ENCODE measurements at regions not wholly inside any gene's neighbourhood (a gene's known extent, or its start where the extent isn't known, plus 50 kb on each side); places are given as distances from the start of the nearest gene placed in this dataset.

DNA sequence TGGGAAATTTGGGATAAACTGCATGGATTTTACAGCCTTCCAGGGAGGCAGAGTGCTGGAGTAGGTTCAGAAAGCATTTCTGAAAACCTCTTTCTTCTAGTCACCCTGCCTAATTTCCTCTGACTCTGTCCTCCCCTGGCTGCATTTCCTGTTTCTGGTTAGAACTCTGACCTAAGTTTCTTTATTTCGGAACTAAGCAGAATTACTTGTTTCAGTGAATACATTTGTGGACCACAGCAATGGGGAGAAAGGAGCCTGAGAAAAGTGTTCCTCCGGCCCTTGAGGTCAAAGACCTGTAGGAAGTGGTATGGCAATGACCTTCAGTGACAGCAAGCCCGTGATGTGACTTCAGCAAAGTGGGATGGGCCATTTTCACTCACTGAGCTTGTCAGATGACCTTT, 173.4 kb upstream of the RUNX1 start:
- peak; percentile 30 for DNase-seq
- Histone ChIP-seq H3F3A (ENCODE audit: insufficient read depth) (peaks cover 38% of the 10 kb centered on the region), H3K4me2 (ENCODE audit: unreplicated experiment) (no peak overlapping the region), H3K9me2 (ENCODE audit: insufficient read depth) (no peaks in the 10 kb centered on the region), H3K9ac (no peak overlapping the region), H3K27ac (no peak overlapping the region), H3K9me3 (ENCODE audit: low read depth) (no peaks in the 10 kb centered on the region), H3K79me2 (ENCODE audit: insufficient read depth) (no peaks in the 10 kb centered on the region), H3K36me3 (ENCODE audit: low read depth) (no peaks in the 10 kb centered on the region), H3K4me3 (no peak overlapping the region), H3K27me3 (replicated peaks; ENCODE audit: insufficient read depth) (no peaks in the 10 kb centered on the region), H2AFZ (no peak overlapping the region), H4K20me1 (ENCODE audit: insufficient read depth) (no peaks in the 10 kb centered on the region), H3K4me1 (ENCODE audit: insufficient read depth) (peaks cover 50% of the 10 kb centered on the region)
- 90 to 96% methylated on average over 3 of the region's 3 CpGs for WGBS, 2 experiments (ENCODE audit: low coverage in 1 of 2, low lambda C conversion rate in 2 of 2, missing lambda C conversion rate in 2 of 2)
- TF ChIP-seq EZH2phosphoT487 (IDR thresholded peaks at IDR 0.05; ENCODE audit: insufficient read depth, low read depth): no peak
- no peak for TF ChIP-seq EZH2 (IDR thresholded peaks at IDR 0.05; ENCODE audit: insufficient read depth, poor library complexity, severe bottlenecking)
- in situ Hi-C loops (cut with MboI): loop anchor here (25.0 kb wide), 2 partner anchors 335 to 615 kb away; no protein-coding TSS in a partner anchor

DNA sequence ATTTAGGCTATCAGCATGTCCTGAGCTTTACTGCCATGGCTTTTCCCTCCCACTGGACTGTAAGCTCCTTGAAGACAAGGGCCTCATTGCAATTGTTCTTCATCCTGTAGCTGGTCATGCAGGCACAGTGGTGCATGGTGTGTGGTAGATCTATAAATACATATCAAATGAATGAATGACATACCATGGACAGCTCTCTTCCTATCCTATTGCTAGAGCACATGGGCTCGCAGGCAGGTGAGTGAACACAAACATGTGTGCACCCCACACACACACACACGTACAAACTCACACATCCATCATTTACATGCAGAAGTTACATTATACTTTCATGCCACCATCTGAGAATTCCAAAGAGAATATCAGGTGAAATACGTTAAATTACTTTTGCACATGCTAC, 172.9 kb upstream of the RUNX1 start:
- no peak overlapping the region for H3K4me2 ChIP-seq (ENCODE audit: unreplicated experiment)

GRCh38 chr21:35220301-35220700, 171.2 kb upstream of the RUNX1 start:
- Histone ChIP-seq H3K9ac (no peak overlapping the region), H3K9me3 (ENCODE audit: low read depth) (no peaks in the 10 kb centered on the region), H3F3A (ENCODE audit: insufficient read depth) (peaks cover 50% of the 10 kb centered on the region), H3K4me1 (ENCODE audit: insufficient read depth) (peaks cover 53% of the 10 kb centered on the region), H3K4me3 (no peak overlapping the region), H3K79me2 (ENCODE audit: insufficient read depth) (no peaks in the 10 kb centered on the region), H3K9me2 (ENCODE audit: insufficient read depth) (no peaks in the 10 kb centered on the region), H4K20me1 (ENCODE audit: insufficient read depth) (no peaks in the 10 kb centered on the region), H3K27ac (peak overlapping the region; percentile 71), H2AFZ (no peak overlapping the region), H3K4me2 (ENCODE audit: unreplicated experiment) (peak overlapping the region; percentile 45), H3K27me3 (replicated peaks; ENCODE audit: insufficient read depth) (no peaks in the 10 kb centered on the region), H3K36me3 (ENCODE audit: low read depth) (no peaks in the 10 kb centered on the region)
- TF ChIP-seq EZH2phosphoT487 (IDR thresholded peaks at IDR 0.05; ENCODE audit: insufficient read depth, low read depth) (no peak), EZH2 (IDR thresholded peaks at IDR 0.05; ENCODE audit: insufficient read depth, poor library complexity, severe bottlenecking) (no peak)
- peak; percentile 67 for DNase-seq
- 83 to 90% methylated on average over 1 of the region's 1 CpG for WGBS, 2 experiments (ENCODE audit: low coverage in 1 of 2, low lambda C conversion rate in 2 of 2, missing lambda C conversion rate in 2 of 2)
- in situ Hi-C loops (cut with MboI): loop anchor here (25.0 kb wide), 2 partner anchors 333 to 617 kb away; no protein-coding TSS in a partner anchor

More for the DNA sequence above, 172.9 kb upstream of the RUNX1 start:
- H3K79me2 ChIP-seq (ENCODE audit: insufficient read depth): no peaks in the 10 kb centered on the region
- H3K27ac ChIP-seq: no peak overlapping the region
- 100% methylated on average over 3 of the region's 3 CpGs for WGBS, 2 experiments (ENCODE audit: low coverage in 1 of 2, low lambda C conversion rate in 2 of 2, missing lambda C conversion rate in 2 of 2)
- H3K4me1 ChIP-seq (ENCODE audit: insufficient read depth): peaks cover 55% of the 10 kb centered on the region
- peak; percentile 18 for DNase-seq
- no peaks in the 10 kb centered on the region for H4K20me1 ChIP-seq (ENCODE audit: insufficient read depth)
- no peak overlapping the region for H3K9ac ChIP-seq
- in situ Hi-C loops (cut with MboI): loop anchor here (25.0 kb wide), 2 partner anchors 335 to 615 kb away; no protein-coding TSS in a partner anchor
- H3K9me3 ChIP-seq (ENCODE audit: low read depth): no peaks in the 10 kb centered on the region
- H3K9me2 ChIP-seq (ENCODE audit: insufficient read depth): no peaks in the 10 kb centered on the region
- no peak overlapping the region for H2AFZ ChIP-seq
- no peaks in the 10 kb centered on the region for H3K36me3 ChIP-seq (ENCODE audit: low read depth)
- H3K4me3 ChIP-seq: no peak overlapping the region
- TF ChIP-seq EZH2phosphoT487 (IDR thresholded peaks at IDR 0.05; ENCODE audit: insufficient read depth, low read depth): no peak
- TF ChIP-seq EZH2 (IDR thresholded peaks at IDR 0.05; ENCODE audit: insufficient read depth, poor library complexity, severe bottlenecking): no peak
- no peaks in the 10 kb centered on the region for H3K27me3 ChIP-seq (replicated peaks; ENCODE audit: insufficient read depth)
- H3F3A ChIP-seq (ENCODE audit: insufficient read depth): peaks cover 43% of the 10 kb centered on the region

DNA sequence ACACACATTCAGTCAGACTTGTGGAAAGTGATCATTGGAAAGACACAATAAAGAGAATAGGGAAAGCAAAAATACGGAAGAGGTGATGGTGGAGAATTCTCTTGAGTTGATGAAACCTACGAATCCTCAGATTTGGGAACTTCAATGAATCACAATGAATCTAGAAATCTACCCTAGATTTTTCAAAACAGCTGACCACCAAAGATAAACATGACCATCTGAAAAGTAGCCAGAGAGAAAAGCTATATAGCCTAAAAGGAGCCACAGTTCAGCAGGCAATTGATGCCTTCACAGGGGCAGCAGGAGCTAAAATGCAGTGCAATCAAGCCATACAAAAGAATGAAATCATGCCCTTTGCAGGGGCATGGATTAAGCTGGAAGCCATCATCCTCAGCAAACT, 170.6 kb upstream of the RUNX1 start:
- no peaks in the 10 kb centered on the region for H3K9me3 ChIP-seq (ENCODE audit: low read depth)
- WGBS, 2 experiments (ENCODE audit: low coverage in 1 of 2, low lambda C conversion rate in 2 of 2, missing lambda C conversion rate in 2 of 2): 96 to 98% methylated on average over 2 of the region's 2 CpGs
- H3K4me2 ChIP-seq (ENCODE audit: unreplicated experiment): peak overlapping the region; percentile 45
- H3K9ac ChIP-seq: no peak overlapping the region
- no peaks in the 10 kb centered on the region for H3K27me3 ChIP-seq (replicated peaks; ENCODE audit: insufficient read depth)
- H4K20me1 ChIP-seq (ENCODE audit: insufficient read depth): no peaks in the 10 kb centered on the region
- H3K27ac ChIP-seq: peak overlapping the region; percentile 71; the same call in 1 of the 2 replicates
- H3K9me2 ChIP-seq (ENCODE audit: insufficient read depth): no peaks in the 10 kb centered on the region
- in situ Hi-C loops (cut with MboI): loop anchor here (25.0 kb wide), 2 partner anchors 332 to 618 kb away; no protein-coding TSS in a partner anchor
- no peak for DNase-seq
- peaks cover 50% of the 10 kb centered on the region for H3F3A ChIP-seq (ENCODE audit: insufficient read depth)
- no peak overlapping the region for H2AFZ ChIP-seq
- no peak for TF ChIP-seq EZH2phosphoT487 (IDR thresholded peaks at IDR 0.05; ENCODE audit: insufficient read depth, low read depth)
- TF ChIP-seq EZH2 (IDR thresholded peaks at IDR 0.05; ENCODE audit: insufficient read depth, poor library complexity, severe bottlenecking): no peak
- H3K4me1 ChIP-seq (ENCODE audit: insufficient read depth): peaks cover 53% of the 10 kb centered on the region
- H3K36me3 ChIP-seq (ENCODE audit: low read depth): no peaks in the 10 kb centered on the region
- no peak overlapping the region for H3K4me3 ChIP-seq
- no peaks in the 10 kb centered on the region for H3K79me2 ChIP-seq (ENCODE audit: insufficient read depth)
